Activated CD4-positive, alpha-beta T cell treated with anti-CD3 and anti-CD28 coated beads, Interleukin-2, amount 10 ng/mL, durations not matched to agents 24 days and 14 days (primary cell): ENCODE measurements at regions not wholly inside any gene's neighbourhood (a gene's known extent, or its start where the extent isn't known, plus 50 kb on each side); places are given as distances from the start of the nearest gene placed in this dataset.

Experiments used
- DNase-seq: peaks from one replicate; pipeline ENCODE4 v3.0.0; 2022
- H3K27ac Mint-ChIP-seq: one replicate; pipeline ENCODE4 v1.8.0; 2022; ENCODE audit warnings: mild to moderate bottlenecking, mixed read lengths
- H3K27me3 Mint-ChIP-seq: one replicate; pipeline ENCODE4 v1.8.0; 2022; ENCODE audit warnings: mixed read lengths
- H3K36me3 Mint-ChIP-seq: one replicate; pipeline ENCODE4 v1.8.0; 2022; ENCODE audit warnings: low read depth, mild to moderate bottlenecking, mixed read lengths
- H3K4me1 Mint-ChIP-seq: one replicate; pipeline ENCODE4 v1.8.0; 2021; ENCODE audit warnings: mixed read lengths
- H3K4me3 Mint-ChIP-seq: one replicate; pipeline ENCODE4 v1.8.0; 2022; ENCODE audit warnings: mild to moderate bottlenecking, moderate library complexity, mixed read lengths
- H3K9me3 Mint-ChIP-seq: one replicate; pipeline ENCODE4 v1.8.0; 2021; ENCODE audit warnings: mixed read lengths
- intact Hi-C: fragments of 100-400 bp; cut with micrococcal nuclease; formaldehyde crosslinking; loops from one replicate; pipeline ENCODE4 v1.15.1; 2023

DNA sequence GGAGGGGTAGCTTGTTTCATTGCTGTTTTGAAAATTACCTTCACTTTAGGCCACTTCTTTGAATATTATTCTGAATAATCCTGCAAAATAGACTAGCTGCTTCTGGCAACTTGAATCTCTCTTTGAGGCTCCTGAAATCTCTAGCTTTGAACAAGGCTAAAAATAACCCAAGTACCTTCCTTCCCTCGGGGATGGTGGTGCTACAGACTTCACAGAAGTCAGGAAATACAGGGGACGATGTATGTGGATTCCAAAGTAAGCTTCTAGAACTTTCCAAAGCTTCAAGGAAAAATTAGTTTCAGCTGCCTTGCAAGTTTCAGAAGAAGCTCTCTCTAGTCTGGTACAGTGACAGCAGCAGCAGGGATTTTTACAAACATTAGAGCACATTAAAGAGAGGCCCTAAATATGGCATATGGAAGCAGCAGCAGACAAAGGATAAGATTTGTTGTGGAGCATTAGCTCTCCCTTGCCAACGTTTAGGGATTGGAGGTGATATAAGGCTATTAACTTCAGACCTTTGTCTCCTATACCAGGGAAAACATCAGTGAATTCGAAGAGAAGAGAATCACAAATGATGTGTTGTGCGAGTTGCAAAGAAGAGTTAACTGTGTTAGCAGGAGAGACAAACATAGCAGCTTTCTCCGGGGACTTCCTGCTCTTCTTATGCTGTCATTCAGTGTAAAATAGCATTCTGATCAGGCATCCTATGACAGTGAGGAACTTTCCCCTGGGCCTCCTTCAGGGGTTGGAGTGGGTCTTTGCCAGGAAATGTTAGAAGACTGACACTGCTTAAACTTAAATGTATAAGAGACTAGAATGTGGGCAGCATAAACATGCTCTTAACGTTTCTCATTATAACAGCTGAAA is 783.0 kb upstream of the ARPP21 start:
- no peaks in the 10 kb centered on the region for H3K27me3 Mint-ChIP-seq
- H3K4me1 Mint-ChIP-seq, result no peaks in the 10 kb centered on the region
- intact Hi-C loops, result no loop called here
- H3K27ac Mint-ChIP-seq, result no peak overlapping the region
- H3K4me3 Mint-ChIP-seq, result no peak overlapping the region
- H3K36me3 Mint-ChIP-seq, result no peaks in the 10 kb centered on the region
- no peaks in the 10 kb centered on the region for H3K9me3 Mint-ChIP-seq
- no peak for DNase-seq

- H3K36me3 Mint-ChIP-seq, result no peaks in the 10 kb centered on the region
- H3K9me3 Mint-ChIP-seq, result no peaks in the 10 kb centered on the region
- H3K4me3 Mint-ChIP-seq, result no peak overlapping the region
- no peaks in the 10 kb centered on the region for H3K4me1 Mint-ChIP-seq
- no peak overlapping the region for H3K27ac Mint-ChIP-seq
- no peak for DNase-seq
- intact Hi-C loops, result no loop called here
- H3K27me3 Mint-ChIP-seq, result no peaks in the 10 kb centered on the region
Observed at GRCh38 chr3:34858067-34858660, 781.2 kb upstream of the ARPP21 start.

- H3K27me3 Mint-ChIP-seq, result no peaks in the 10 kb centered on the region
- H3K9me3 Mint-ChIP-seq, result no peaks in the 10 kb centered on the region
- no peak overlapping the region for H3K27ac Mint-ChIP-seq
- H3K36me3 Mint-ChIP-seq, result no peaks in the 10 kb centered on the region
- no peaks in the 10 kb centered on the region for H3K4me1 Mint-ChIP-seq
- no peak overlapping the region for H3K4me3 Mint-ChIP-seq
- DNase-seq, result no peak
- intact Hi-C loops, result no loop called here
Observed at GRCh38 chr3:34859746-34860145, 779.6 kb upstream of the ARPP21 start.

DNA sequence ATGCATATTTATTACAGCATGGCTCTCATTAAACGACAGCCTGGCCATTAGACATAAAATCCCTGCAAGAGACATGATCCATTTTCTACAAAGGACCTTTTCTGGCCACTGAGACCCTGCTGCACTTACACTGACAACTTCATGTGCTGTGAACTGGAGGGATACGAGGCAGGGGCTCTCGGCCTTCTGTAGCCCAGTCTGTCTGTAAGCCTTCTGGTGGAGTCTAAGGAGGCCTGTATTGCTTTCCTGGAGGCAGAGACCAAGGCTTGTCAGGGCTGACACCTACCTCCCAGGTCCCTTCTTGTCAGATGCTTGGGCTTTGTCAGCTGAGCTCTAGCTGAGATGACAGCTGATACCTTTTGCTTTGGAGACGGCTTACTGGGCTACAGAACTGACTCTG is 776.9 kb upstream of the ARPP21 start:
- DNase-seq, result no peak
- Mint-ChIP-seq H3K4me1 (no peaks in the 10 kb centered on the region), H3K27ac (no peak overlapping the region), H3K36me3 (no peaks in the 10 kb centered on the region), H3K27me3 (no peaks in the 10 kb centered on the region), H3K4me3 (no peak overlapping the region), H3K9me3 (no peaks in the 10 kb centered on the region)
- intact Hi-C loops, result no loop called here

- intact Hi-C loops, result no loop called here
- no peaks in the 10 kb centered on the region for H3K4me1 Mint-ChIP-seq
- no peaks in the 10 kb centered on the region for H3K27me3 Mint-ChIP-seq
- DNase-seq, result no peak
- H3K9me3 Mint-ChIP-seq, result no peaks in the 10 kb centered on the region
- no peaks in the 10 kb centered on the region for H3K36me3 Mint-ChIP-seq
- H3K27ac Mint-ChIP-seq, result no peak overlapping the region
- H3K4me3 Mint-ChIP-seq, result no peak overlapping the region
Observed at GRCh38 chr3:34863485-34863884, 775.8 kb upstream of the ARPP21 start.

DNA sequence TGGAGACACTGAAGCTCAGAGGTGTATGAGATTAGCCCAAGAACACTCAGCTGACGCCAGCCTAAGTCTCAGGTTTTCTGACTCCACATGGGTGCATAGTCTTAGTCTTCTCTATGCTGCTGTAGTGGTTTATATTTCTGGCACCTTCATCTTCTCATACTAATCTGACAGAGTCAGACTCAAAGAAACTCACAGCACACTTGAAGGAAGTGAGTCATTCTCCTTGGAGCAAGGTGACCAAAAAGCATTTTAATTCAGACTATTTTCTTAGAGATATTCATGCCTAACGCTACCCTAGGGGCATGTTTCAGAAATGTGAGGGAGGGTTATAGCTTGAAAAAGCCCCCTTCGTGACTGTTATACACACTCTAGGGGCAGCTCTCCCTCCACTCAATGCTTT is 775.3 kb upstream of the ARPP21 start:
- Mint-ChIP-seq H3K9me3 (no peaks in the 10 kb centered on the region), H3K4me1 (no peaks in the 10 kb centered on the region), H3K4me3 (no peak overlapping the region), H3K27ac (no peak overlapping the region), H3K36me3 (no peaks in the 10 kb centered on the region), H3K27me3 (no peaks in the 10 kb centered on the region)
- intact Hi-C loops, result no loop called here
- no peak for DNase-seq

- Mint-ChIP-seq H3K4me3 (no peak overlapping the region), H3K9me3 (no peaks in the 10 kb centered on the region), H3K4me1 (no peaks in the 10 kb centered on the region), H3K27ac (no peak overlapping the region), H3K36me3 (no peaks in the 10 kb centered on the region), H3K27me3 (no peaks in the 10 kb centered on the region)
- intact Hi-C loops, result no loop called here
- no peak for DNase-seq
Observed at GRCh38 chr3:34865346-34865745, 774.0 kb upstream of the ARPP21 start.

- H3K27me3 Mint-ChIP-seq, result no peaks in the 10 kb centered on the region
- no peak overlapping the region for H3K27ac Mint-ChIP-seq
- H3K9me3 Mint-ChIP-seq, result no peaks in the 10 kb centered on the region
- H3K4me1 Mint-ChIP-seq, result no peaks in the 10 kb centered on the region
- H3K4me3 Mint-ChIP-seq, result no peak overlapping the region
- no peak for DNase-seq
- intact Hi-C loops, result no loop called here
- H3K36me3 Mint-ChIP-seq, result no peaks in the 10 kb centered on the region
Observed at GRCh38 chr3:34868935-34869334, 770.4 kb upstream of the ARPP21 start.

DNA sequence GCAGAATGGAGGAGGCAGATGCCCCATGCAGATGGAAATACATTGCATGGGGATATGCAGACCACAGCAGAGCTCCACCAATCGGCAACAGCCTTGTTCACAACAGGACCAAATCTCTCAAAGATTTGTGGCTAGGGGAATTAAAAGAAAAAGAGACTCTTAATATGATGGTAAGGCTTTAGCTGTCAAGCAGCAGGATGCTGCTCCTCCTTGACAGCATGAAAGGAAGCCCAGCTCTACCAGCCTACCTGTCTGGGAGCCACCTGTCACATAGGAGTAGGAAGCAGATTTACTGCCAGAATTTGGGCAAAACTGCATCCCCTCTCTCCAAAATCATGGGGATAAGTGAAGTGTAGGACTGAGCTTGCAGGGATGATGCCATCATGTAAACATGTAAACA is 769.6 kb upstream of the ARPP21 start:
- Mint-ChIP-seq H3K36me3 (no peaks in the 10 kb centered on the region), H3K4me3 (no peak overlapping the region), H3K27ac (no peak overlapping the region), H3K27me3 (no peaks in the 10 kb centered on the region), H3K4me1 (no peaks in the 10 kb centered on the region), H3K9me3 (no peaks in the 10 kb centered on the region)
- DNase-seq, result no peak
- intact Hi-C loops, result no loop called here

DNA sequence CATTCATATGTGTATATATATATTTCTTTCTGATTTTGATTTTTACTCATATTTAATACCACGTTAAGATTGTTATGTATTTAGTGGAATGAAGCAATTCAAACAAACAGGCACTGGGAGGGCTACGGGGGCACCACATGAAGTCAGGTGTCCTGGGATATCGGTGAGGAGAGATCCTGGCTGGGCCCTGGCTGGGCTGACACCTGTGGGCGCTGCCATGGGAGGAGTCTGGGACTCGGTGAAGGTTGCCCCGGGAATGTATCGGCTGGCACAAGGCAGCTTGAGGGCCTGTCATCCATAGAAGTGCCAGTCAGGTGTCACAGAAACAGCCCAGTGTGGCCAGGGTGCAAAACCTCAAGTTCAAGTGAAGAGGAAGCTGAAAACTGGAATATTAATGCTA is 766.9 kb upstream of the ARPP21 start:
- H3K9me3 Mint-ChIP-seq, result no peaks in the 10 kb centered on the region
- DNase-seq, result no peak
- intact Hi-C loops, result no loop called here
- no peak overlapping the region for H3K4me3 Mint-ChIP-seq
- H3K27me3 Mint-ChIP-seq, result no peaks in the 10 kb centered on the region
- H3K27ac Mint-ChIP-seq, result no peak overlapping the region
- no peaks in the 10 kb centered on the region for H3K4me1 Mint-ChIP-seq
- no peaks in the 10 kb centered on the region for H3K36me3 Mint-ChIP-seq

DNA sequence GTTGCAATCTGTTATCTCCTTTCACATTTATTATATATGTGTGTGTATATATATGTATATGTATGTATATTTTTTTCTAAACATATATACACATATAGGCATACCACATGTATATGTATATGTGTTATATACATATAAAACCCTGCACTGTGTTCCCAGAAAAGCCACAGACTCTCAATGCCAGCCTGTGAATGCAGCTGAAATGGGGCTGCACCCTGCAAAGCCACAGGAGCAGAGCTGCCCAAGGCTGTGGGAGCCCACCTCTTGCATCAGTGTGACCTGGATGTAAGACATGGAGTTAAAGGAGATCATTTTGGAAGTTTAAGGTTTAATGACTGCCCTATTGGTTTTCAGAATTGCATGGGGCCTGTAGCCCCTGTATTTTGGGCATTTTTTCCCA is 762.3 kb upstream of the ARPP21 start:
- intact Hi-C loops, result no loop called here
- Mint-ChIP-seq H3K4me1 (no peaks in the 10 kb centered on the region), H3K4me3 (no peak overlapping the region), H3K36me3 (no peaks in the 10 kb centered on the region), H3K9me3 (no peaks in the 10 kb centered on the region), H3K27ac (no peak overlapping the region), H3K27me3 (no peaks in the 10 kb centered on the region)
- DNase-seq, result no peak

GRCh38 chr3:34878488-34878887 is 760.8 kb upstream of the ARPP21 start:
- H3K27ac Mint-ChIP-seq, result no peak overlapping the region
- no peaks in the 10 kb centered on the region for H3K36me3 Mint-ChIP-seq
- no peaks in the 10 kb centered on the region for H3K4me1 Mint-ChIP-seq
- DNase-seq, result no peak
- H3K27me3 Mint-ChIP-seq, result no peaks in the 10 kb centered on the region
- no peaks in the 10 kb centered on the region for H3K9me3 Mint-ChIP-seq
- H3K4me3 Mint-ChIP-seq, result no peak overlapping the region
- intact Hi-C loops, result no loop called here

DNA sequence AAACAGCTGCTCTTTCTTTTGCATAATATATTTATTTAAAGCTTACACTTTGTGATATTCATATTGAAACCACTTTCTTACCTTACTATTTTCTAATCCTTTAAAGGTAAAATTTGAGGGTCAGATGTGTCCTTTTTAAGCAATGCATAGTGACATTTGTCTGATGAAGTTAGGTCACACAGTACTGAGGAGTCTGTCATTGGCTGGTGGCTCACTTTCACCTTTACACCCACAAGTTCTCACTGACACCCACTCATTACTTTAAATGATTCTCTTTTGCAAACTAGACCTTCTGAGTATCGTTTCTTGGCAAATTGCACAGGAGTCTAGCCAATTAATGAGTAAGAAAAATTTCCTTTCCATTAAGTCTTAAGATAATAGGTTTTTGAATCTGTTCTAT is 758.3 kb upstream of the ARPP21 start:
- intact Hi-C loops, result no loop called here
- no peak overlapping the region for H3K4me3 Mint-ChIP-seq
- H3K27ac Mint-ChIP-seq, result no peak overlapping the region
- no peaks in the 10 kb centered on the region for H3K9me3 Mint-ChIP-seq
- H3K4me1 Mint-ChIP-seq, result no peaks in the 10 kb centered on the region
- H3K27me3 Mint-ChIP-seq, result no peaks in the 10 kb centered on the region
- H3K36me3 Mint-ChIP-seq, result no peaks in the 10 kb centered on the region
- DNase-seq, result no peak

GRCh38 chr3:34882764-34883163 is 756.6 kb upstream of the ARPP21 start:
- no peak overlapping the region for H3K27ac Mint-ChIP-seq

DNA sequence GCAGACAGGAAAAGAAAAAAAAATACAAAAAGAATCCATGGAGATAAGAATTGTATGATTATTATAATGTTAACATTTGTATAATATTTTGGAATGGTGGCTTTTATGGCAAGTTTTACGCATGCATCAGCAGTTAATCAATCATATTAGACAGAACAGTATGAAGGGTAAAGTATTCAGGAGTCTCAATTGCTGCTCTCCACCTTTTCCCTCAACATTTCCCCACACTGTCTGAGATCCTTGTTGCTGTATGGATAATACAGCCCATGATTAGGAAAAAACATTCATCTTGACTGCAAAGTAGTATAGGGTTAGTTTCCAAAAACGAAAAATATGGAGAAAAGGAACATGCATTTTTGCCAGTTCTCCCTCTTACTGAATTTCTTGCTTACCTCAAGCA is 755.3 kb upstream of the ARPP21 start:
- DNase-seq, result no peak
- intact Hi-C loops, result no loop called here
- no peaks in the 10 kb centered on the region for H3K9me3 Mint-ChIP-seq
- no peaks in the 10 kb centered on the region for H3K27me3 Mint-ChIP-seq
- H3K36me3 Mint-ChIP-seq, result no peaks in the 10 kb centered on the region
- H3K27ac Mint-ChIP-seq, result no peak overlapping the region
- H3K4me1 Mint-ChIP-seq, result no peaks in the 10 kb centered on the region
- no peak overlapping the region for H3K4me3 Mint-ChIP-seq

More at GRCh38 chr3:34882764-34883163, 756.6 kb upstream of the ARPP21 start:
- no peak for DNase-seq
- intact Hi-C loops, result no loop called here
- Mint-ChIP-seq H3K27me3 (no peaks in the 10 kb centered on the region), H3K4me3 (no peak overlapping the region), H3K4me1 (no peaks in the 10 kb centered on the region), H3K9me3 (no peaks in the 10 kb centered on the region), H3K36me3 (no peaks in the 10 kb centered on the region)
